GF-D8 (cell line): ENCODE measurements at regions not wholly inside any gene's neighbourhood (a gene's known extent, or its start where the extent isn't known, plus 50 kb on each side); places are given as distances from the start of the nearest gene placed in this dataset.
"Not testable (repeated sequence)": the region's sequence is repeated elsewhere in the genome, so short reads cannot be mapped to it uniquely, and the experiment has no call there.

Experiments
- DNase-seq: peaks from one replicate; lab custom pipeline; 2025; lab: John Stamatoyannopoulos, UW

DNA sequence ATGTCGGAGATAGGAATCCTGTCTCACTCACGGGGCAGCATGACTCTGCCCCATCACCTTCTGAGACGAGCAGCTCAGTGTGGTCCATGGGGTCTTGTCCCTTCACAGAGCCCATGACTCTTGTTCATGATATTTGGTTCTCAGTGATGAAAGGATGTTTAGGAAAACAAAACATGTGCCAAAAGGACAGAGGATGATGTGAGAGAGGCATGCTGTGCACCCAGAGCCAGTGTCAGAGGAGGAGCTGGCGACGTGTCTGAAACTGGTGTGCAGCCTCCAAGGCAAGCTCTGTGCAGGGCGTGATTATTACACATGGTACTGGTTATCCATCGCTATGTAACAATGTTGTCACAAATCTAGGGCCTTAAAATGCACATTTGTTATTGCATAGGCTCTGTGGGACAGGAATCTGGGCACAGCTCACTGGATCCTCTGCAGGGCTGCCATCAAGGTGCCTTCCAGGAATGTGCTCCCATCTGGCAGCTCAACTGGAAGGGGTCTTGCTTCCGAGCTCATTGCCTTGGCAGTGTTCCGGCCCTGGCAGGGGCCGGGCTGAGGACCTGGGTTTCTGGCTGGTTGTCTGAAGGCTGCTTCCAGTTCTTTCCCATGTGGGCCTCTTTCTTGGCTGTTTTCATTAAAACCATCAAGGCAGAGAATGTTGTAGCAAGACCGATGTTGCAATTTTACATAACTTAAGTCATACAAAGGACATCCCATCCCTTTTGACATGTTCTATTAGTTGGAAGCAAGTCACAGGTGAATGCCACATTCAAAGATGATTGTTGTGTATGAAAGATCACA lies 175.4 kb downstream of the ERMARD start:
- DNase-seq: no peak

- no peak for DNase-seq
Observed at GRCh38 chr6:169923468-169924464, 172.3 kb downstream of the ERMARD start.

GRCh38 chr6:169921853-169922824 lies 170.7 kb downstream of the ERMARD start:
- no peak for DNase-seq

DNA sequence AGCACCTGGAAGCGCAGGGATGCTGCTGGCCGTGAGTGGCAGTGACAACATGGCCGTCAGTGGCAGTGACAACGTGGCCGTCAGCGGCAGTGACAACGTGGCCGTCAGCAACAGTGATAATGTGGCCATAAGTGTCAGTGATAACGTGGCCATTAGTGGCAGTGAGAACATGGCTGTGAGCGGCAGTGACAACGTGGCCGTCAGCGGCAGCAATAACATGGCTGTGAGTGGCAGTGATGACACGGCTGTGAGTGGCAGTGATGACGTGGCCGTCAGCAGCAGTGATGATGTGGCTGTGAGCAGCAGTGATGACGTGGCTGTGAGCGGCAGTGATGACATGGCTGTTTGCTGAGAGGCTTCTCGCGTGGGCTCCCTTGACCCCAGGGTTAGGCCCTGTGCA lies 169.8 kb downstream of the ERMARD start:
- DNase-seq: no peak

DNA sequence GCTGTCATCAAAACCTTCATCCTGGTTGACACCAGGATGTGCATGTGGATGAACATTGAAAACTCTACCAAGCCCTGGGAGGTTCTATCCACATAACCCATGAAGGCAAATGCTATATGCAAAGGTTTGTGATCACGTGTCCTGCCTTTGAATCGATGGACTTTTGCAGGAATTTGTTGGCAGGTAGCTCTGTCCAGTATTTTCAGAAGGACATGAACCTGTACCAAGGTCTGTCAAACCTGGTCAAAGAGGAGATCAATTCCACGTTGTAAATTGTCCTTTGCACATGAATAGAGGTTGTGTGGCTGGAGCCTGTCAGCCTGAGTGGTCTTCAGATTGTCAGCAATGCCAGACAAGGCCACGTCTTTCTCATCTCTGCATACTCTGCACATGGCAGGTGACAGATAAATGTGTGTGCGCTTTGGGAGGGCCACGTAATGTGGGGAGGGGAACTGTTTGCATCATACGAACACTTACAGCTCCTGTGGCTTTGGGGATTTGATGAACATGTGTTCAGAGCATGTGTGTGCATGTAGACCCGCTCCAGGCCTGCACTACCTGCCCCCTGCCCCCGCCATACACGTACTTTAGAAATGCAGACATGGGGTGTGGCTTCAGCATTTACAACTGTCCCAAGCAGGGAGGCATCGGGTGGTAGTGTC lies 169.1 kb downstream of the ERMARD start:
- no peak for DNase-seq

DNA sequence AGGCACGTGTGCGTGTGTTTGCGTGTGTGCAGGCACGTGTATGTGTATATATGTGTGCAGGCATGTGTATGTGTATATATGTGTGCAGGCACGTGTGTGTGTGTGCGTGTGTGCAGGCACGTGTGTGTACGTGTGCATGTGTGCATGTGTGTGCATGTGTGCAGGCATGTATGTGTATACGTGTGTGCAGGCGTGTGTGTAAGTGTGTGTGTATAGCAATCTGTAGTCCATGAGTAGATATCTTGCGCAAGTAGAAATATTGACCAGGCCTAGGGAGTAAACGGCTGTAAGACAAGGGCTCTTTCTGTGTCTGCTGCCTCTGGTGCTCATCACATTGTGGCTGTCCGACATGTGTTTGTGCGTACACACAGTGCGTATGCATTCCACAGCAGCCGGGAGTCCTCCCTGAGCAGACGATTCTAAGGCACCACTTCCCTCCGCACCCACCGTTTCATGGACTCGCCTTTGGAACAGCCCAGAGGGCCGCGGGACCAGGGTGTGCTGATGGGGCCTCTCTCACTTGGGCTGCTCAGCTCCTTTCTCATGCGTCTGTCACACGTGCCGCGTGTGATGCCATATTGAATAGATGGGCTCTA lies 167.6 kb downstream of the ERMARD start:
- DNase-seq: no peak

- DNase-seq: no peak
Observed at GRCh38 chr6:169918239-169918953, 167.0 kb downstream of the ERMARD start.

DNA sequence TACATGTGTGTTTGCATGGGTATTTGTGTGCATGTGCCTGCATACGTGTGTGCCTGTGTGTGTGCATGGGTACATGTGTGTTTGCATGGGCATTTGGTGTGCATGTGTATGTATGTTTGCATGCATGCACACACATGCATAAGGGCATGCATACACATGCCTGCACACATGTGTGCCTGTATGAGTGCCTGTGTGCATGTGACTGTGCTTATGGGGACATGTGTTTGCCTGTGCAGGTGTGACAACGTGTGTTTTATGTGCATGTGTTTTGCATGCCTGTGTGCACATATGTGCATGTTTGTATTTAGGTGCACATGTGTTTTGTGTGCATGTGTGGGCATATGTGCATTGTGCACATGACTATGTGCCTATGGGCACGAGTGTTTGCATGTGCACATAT lies 165.7 kb downstream of the ERMARD start:
- no peak for DNase-seq

DNA sequence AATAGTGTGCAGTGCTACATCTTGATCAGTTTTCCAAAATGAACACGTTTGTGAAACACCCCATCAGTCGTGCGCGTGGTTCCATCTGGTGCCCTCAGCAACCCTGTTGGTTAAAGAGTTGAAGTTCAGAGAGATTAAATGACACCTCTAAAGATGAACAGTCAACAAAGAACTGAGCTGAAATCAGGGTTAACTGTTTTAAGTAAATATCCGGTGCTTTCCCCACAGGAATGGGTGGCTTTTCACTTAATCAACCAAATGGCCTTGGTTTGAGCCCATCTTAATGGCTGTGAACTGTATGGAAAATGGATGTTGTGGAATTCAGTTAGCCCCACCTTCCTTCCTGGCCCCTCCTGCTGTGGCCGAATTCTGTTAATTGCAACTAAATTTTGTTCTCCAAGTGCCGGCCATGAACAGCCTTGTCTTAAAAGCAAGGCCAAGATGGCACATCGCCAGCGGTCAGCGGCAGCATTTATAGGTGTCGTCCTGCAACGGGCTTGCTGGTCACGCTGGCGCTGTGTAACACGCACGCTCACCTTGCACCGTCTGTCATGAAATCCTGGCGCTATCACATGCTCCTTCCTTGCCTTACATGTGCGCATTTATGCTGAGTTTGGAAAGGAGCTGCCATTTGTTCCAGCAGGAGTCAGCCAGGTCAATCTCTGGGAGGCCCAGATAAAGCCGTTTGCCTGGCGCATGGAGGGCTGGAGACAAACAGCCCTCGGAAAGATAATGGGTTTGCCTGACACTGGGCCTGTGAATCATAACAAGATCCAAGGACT lies 164.5 kb downstream of the ERMARD start:
- no peak for DNase-seq

DNA sequence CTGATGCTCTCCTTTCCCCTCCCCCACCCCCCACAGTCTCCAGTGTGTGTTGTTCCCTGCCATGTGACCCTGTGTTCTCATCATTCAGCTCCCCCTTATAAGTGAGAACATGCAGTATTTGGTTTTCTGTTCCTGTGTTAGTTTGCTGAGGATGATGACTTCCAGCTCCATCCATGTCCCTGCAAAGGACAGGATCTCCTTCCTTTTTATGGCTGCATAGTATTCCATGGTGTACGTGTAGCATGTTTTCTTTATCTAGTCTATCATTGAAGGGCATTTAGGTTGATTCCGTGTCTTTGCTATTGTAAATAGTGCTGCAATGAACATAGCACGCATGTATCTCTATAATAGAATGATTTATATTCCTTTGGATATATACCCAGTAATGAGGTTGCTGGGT lies 162.3 kb downstream of the ERMARD start:
- not testable (repeated sequence) for DNase-seq

DNA sequence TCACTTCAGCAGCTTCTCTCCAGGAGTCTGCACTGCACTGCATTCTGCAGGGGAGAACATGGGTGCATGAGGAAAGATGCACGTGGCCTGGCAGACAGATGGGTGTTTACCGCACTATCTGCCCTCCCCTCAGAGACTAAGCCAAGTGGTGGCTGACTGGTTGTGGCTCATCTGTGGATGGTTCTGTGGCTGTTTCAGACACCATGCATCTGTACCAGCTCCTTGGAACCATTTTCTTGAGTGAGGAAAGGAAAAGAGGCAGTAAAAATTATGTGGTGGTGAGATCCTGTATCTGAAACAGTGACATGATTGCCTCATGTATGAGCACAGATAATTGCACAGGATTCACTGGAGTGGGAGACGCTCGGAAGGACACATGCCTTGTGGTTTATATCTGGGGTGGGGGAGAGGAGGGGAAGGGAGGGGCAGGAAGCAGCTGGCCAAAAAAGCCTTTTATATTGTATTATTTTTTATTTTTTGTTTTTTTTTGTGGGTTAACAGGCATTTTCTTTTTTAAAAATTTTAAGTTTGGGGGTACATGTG lies 161.7 kb downstream of the ERMARD start:
- DNase-seq: no peak

DNA sequence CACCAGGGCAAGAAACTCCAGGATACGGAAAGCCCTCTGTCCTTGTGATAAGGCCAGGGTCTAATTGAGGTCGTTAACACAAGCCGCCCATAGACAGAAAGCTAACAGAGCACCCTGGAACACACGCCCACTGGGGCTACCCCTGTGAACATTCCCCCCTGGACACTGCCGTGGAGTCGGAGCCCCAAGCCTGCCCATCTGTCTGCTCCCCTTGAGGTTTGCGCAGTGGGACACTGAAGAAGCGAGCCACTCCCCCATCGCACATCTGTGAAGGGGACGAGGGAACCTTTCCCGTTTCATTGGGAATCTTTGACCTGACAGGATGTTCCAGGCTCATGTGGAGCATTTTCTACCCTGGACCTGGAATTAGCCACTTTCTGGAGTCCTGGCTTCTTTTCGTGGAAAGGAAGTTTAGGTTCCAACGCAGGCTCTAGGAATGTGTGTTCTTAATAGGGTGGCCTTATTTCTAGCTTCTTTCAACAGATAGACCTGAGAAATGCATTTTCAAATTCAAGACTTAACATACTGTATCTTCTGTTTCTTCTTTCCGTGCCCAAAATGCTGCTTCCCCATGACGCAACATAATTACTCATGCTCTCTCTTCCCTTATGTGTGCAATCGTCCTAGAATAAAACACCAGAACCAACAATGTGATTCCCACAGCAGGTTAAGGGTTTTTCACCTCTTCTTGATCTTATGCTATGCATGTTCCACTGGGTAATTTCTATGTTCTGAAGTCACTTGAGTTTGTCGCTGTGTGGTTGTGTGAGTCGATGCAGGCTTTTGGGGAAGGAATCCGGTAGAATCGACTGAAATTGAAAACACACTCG lies 161.1 kb downstream of the ERMARD start:
- DNase-seq: no peak

- no peak for DNase-seq
Observed at GRCh38 chr6:169911264-169912263, 160.1 kb downstream of the ERMARD start.

DNA sequence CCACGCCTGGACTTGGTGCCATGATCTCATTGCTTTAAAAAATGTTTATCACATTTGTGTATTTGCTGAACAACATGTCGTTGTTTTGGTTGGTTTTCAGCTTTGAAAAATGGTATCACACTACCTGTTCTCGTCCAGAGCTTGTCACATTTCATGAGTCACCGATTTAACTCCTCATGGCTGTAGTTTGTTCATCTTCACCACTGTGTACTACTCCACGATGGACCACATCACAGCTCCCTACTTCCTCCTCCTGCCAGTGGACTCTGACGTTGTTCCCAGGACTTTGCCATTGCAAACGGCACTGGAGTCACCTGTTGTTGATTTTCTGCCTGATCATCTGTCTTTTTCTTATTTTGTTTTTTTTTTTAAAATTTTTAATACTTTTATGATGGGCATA lies 157.7 kb downstream of the ERMARD start:
- no peak for DNase-seq

DNA sequence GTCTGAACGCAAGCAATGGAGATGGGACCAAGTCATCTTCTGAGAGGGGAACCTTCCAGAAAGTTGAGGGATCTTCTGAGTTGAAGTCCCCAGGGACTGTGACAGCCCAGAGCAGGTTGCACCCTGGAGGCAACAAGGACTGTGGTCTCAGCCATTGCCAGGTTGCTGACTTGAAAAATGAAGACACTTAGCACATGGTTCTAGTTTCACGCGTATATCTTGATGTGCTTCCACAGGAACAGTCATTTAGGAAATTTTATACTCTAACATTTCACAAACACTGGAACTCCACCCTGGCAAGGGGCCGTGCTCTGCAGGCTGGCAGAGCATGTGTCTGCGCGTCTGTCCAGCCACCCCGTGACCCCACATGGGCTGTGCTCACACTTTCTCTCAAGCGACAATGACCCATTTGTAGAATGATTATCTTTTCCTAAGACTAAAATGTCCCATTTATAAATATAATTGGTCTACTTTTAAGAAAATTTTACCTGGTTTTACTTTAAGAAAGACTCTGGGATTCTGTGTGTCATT lies 157.0 kb downstream of the ERMARD start:
- DNase-seq: no peak

GRCh38 chr6:169907419-169908115 lies 156.1 kb downstream of the ERMARD start:
- DNase-seq: no peak
